Activated T-helper 1 cell treated with anti-CD3 and anti-CD28 coated beads, Interleukin-12 subunit alpha, Interleukin-12 subunit beta, Interleukin-2, Interleukin-4 antibody, amounts not matched to agents 30 ng/mL and 10 ng/mL and 1 ng/mL, durations not matched to agents 14 hours and 24 hours and 36 hours (primary cell): ENCODE measurements at regions not wholly inside any gene's neighbourhood (a gene's known extent, or its start where the extent isn't known, plus 50 kb on each side); places are given as distances from the start of the nearest gene placed in this dataset.
"Not testable (repeated sequence)": the region's sequence is repeated elsewhere in the genome, so short reads cannot be mapped to it uniquely, and the experiment has no call there.

Source experiments
- DNase-seq: peaks from one replicate; pipeline ENCODE4 v3.0.0; 2021; ENCODE audit warnings: low spot score
- H3K27ac Mint-ChIP-seq: one replicate; pipeline ENCODE4 v1.8.0; 2021; ENCODE audit warnings: mild to moderate bottlenecking, mixed read lengths
- H3K27me3 Mint-ChIP-seq: one replicate; pipeline ENCODE4 v1.8.0; 2022; ENCODE audit warnings: mild to moderate bottlenecking, moderate library complexity, mixed read lengths; ENCODE audit not compliant: insufficient read depth
- H3K36me3 Mint-ChIP-seq: one replicate; pipeline ENCODE4 v1.8.0; 2021; ENCODE audit warnings: low read depth, mixed read lengths
- H3K4me1 Mint-ChIP-seq: one replicate; pipeline ENCODE4 v1.8.0; 2021; ENCODE audit warnings: low read depth, mixed read lengths
- H3K4me3 Mint-ChIP-seq: one replicate; pipeline ENCODE4 v1.8.0; 2021; ENCODE audit warnings: mild to moderate bottlenecking, moderate library complexity, mixed read lengths
- H3K9me3 Mint-ChIP-seq: one replicate; pipeline ENCODE4 v1.8.0; 2021; ENCODE audit warnings: mixed read lengths
- intact Hi-C: fragments of 100-400 bp; cut with micrococcal nuclease; formaldehyde crosslinking; loops from one replicate; pipeline ENCODE4 v1.15.1; 2024

DNA sequence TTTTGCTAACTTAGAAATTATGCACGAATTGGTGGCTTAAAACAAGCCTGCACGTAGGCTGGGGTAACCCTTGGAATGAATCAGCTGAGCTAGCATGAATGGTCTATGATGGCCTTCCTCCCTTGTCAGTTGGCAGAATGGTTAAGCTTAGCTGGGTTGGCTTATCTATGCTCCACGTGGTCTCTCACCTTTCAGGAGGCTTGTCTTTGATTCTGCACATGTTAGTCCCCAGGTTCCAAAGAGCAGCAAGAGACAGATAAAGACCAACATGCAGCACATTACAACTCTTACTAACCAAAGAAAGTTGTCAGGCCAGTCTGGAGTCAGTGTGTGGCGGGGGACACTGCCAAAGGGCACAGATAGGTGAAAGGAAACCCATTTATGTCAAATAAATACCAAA, 700.9 kb upstream of the SYT4 start:
- Mint-ChIP-seq H3K4me3 (no peak overlapping the region), H3K27ac (no peak overlapping the region), H3K36me3 (no peaks in the 10 kb centered on the region), H3K4me1 (no peaks in the 10 kb centered on the region), H3K27me3 (no peaks in the 10 kb centered on the region), H3K9me3 (peaks cover 11% of the 10 kb centered on the region)
- no peak for DNase-seq
- intact Hi-C loops: no loop called here

- Mint-ChIP-seq H3K9me3 (peaks cover 26% of the 10 kb centered on the region), H3K4me3 (no peak overlapping the region), H3K27me3 (no peaks in the 10 kb centered on the region), H3K4me1 (no peaks in the 10 kb centered on the region), H3K27ac (no peak overlapping the region), H3K36me3 (no peaks in the 10 kb centered on the region)
- intact Hi-C loops: no loop called here
- DNase-seq: no peak
Observed at GRCh38 chr18:43982582-43982981, 698.1 kb upstream of the SETBP1 start.

DNA sequence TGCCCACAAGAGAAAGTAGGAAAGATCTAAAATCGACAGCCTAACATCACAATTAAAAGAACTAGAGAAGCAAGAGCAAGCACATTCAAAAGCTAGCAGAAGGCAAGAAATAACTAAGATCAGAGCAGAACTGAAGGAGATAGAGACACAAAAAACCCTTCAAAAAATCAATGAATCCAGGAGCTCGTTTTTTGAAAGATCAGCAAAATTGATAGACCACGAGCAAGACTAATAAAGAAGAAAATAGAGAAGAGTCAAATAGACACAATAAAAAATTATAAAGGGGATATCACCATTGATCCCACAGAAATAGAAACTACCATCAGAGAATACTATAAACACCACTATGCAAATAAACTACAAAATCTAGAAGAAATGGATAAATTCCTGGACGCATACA, 693.6 kb upstream of the SETBP1 start:
- intact Hi-C loops, H3K4me1 Mint-ChIP-seq: not testable (repeated sequence)

DNA sequence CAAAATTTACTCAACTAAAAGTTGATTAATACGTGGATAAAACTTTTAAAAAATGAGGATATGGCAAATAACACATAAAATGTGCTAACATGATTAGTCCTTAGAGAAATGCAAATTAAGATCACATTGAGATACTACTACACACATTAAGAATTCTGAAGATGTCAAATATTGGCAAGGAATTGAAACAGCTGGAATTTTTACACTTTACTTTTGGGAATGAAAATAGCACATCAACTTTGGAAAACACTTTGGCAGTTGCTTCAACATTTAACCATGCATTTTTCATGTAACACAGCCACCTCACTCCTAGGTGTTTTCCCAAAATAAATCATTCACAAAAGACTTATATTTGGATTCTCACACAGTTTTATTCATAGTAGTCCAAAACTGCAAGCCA, 687.9 kb upstream of the SETBP1 start:
- intact Hi-C loops: no loop called here
- H3K27me3 Mint-ChIP-seq: no peaks in the 10 kb centered on the region
- H3K27ac Mint-ChIP-seq: no peak overlapping the region
- no peaks in the 10 kb centered on the region for H3K9me3 Mint-ChIP-seq
- H3K36me3 Mint-ChIP-seq: no peaks in the 10 kb centered on the region
- no peak for DNase-seq
- no peaks in the 10 kb centered on the region for H3K4me1 Mint-ChIP-seq
- H3K4me3 Mint-ChIP-seq: no peak overlapping the region

More for the DNA sequence above, 693.6 kb upstream of the SETBP1 start:
- not testable (repeated sequence) for H3K27ac Mint-ChIP-seq, DNase-seq, H3K36me3 Mint-ChIP-seq, H3K4me3 Mint-ChIP-seq, H3K27me3 Mint-ChIP-seq
- H3K9me3 Mint-ChIP-seq: peaks cover 26% of the 10 kb centered on the region

GRCh38 chr18:43994381-43994780, 686.3 kb upstream of the SETBP1 start:
- intact Hi-C loops: no loop called here
- no peaks in the 10 kb centered on the region for H3K4me1 Mint-ChIP-seq
- no peak overlapping the region for H3K27ac Mint-ChIP-seq
- H3K9me3 Mint-ChIP-seq: peaks cover 4% of the 10 kb centered on the region
- H3K4me3 Mint-ChIP-seq: no peak overlapping the region
- no peak for DNase-seq
- H3K27me3 Mint-ChIP-seq: no peaks in the 10 kb centered on the region
- no peaks in the 10 kb centered on the region for H3K36me3 Mint-ChIP-seq

- DNase-seq: no peak
- intact Hi-C loops: no loop called here
- H3K4me1 Mint-ChIP-seq: no peaks in the 10 kb centered on the region
- no peaks in the 10 kb centered on the region for H3K27me3 Mint-ChIP-seq
- no peak overlapping the region for H3K27ac Mint-ChIP-seq
- H3K9me3 Mint-ChIP-seq: peaks cover under 1% of the 10 kb centered on the region
- H3K4me3 Mint-ChIP-seq: no peak overlapping the region
- no peaks in the 10 kb centered on the region for H3K36me3 Mint-ChIP-seq
Observed at GRCh38 chr18:44013871-44014270, 666.8 kb upstream of the SETBP1 start.

DNA sequence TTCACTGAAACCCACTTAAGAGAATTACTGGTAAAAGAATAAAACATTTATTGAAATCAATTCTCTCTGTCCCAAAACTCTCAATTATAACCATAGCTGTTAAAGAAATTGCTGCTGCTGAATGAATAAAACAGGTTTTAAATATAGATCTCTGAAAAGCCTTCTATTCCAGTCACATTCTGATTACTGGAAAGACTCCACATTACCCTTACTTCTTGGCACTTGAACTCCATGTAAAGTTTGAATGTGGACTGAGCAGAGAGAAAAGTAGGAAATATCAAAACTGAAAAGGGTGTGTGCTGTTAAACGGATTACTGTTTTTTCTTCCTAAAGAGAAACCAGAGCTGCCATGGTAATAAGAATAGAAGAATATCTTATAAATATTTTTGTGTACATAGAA, 655.3 kb upstream of the SETBP1 start:
- intact Hi-C loops: no loop called here
- Mint-ChIP-seq H3K27me3 (no peaks in the 10 kb centered on the region), H3K36me3 (no peaks in the 10 kb centered on the region), H3K4me1 (no peaks in the 10 kb centered on the region), H3K27ac (no peak overlapping the region), H3K4me3 (no peak overlapping the region), H3K9me3 (peaks cover 4% of the 10 kb centered on the region)
- no peak for DNase-seq

DNA sequence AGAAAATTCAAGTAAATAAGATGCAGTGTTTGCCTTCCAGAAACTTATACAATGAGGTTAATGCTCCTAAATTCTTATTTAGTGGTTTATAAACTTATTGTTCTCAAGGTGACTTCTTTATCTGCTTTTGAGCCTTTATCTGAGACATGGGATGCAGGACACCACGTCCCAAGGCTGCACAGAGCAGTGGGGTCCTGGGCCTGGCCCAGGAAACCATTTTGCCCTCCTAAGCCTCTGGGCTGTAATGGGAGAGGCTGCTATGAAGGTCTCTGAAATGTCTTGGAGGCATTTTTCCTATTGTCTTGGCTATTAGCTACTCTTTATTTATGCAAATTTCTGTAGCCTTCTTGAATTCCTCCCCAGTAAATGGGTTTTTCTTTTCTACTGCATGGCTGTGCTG, 652.6 kb upstream of the SETBP1 start:
- no peak for DNase-seq
- intact Hi-C loops: no loop called here
- no peak overlapping the region for H3K27ac Mint-ChIP-seq
- H3K4me3 Mint-ChIP-seq: no peak overlapping the region
- no peaks in the 10 kb centered on the region for H3K27me3 Mint-ChIP-seq
- no peaks in the 10 kb centered on the region for H3K36me3 Mint-ChIP-seq
- H3K9me3 Mint-ChIP-seq: peaks cover 9% of the 10 kb centered on the region
- H3K4me1 Mint-ChIP-seq: no peaks in the 10 kb centered on the region

DNA sequence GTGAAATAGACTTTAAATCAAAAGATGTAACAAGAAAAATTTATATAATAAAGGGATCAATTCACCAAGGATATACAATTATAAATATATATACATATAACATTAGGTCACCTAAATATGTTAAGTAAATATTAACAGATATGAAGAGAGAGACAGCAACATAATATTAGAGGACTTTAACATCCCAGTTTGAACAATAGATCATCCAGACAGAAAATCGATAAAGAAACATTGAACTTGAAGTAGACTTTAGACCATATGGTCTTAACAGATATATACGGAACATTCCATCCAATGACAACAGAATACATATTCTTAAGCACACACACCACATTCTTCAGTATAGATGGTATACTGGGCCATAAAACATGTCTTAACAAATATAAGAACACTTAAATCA, 649.6 kb upstream of the SETBP1 start:
- intact Hi-C loops: no loop called here
- no peaks in the 10 kb centered on the region for H3K36me3 Mint-ChIP-seq
- no peak overlapping the region for H3K27ac Mint-ChIP-seq
- H3K9me3 Mint-ChIP-seq: peaks cover 8% of the 10 kb centered on the region
- no peaks in the 10 kb centered on the region for H3K27me3 Mint-ChIP-seq
- no peak overlapping the region for H3K4me3 Mint-ChIP-seq
- no peak for DNase-seq
- no peaks in the 10 kb centered on the region for H3K4me1 Mint-ChIP-seq

- Mint-ChIP-seq H3K27me3 (no peaks in the 10 kb centered on the region), H3K27ac (no peak overlapping the region), H3K36me3 (no peaks in the 10 kb centered on the region), H3K4me3 (no peak overlapping the region), H3K4me1 (no peaks in the 10 kb centered on the region), H3K9me3 (peaks cover 8% of the 10 kb centered on the region)
- intact Hi-C loops: no loop called here
- DNase-seq: no peak
Observed at GRCh38 chr18:44033144-44033701, 647.5 kb upstream of the SETBP1 start.

GRCh38 chr18:44035554-44035953, 645.1 kb upstream of the SETBP1 start:
- H3K9me3 Mint-ChIP-seq: peaks cover 8% of the 10 kb centered on the region
- intact Hi-C loops: no loop called here
- no peak overlapping the region for H3K27ac Mint-ChIP-seq
- no peaks in the 10 kb centered on the region for H3K36me3 Mint-ChIP-seq
- H3K4me3 Mint-ChIP-seq: no peak overlapping the region
- H3K27me3 Mint-ChIP-seq: no peaks in the 10 kb centered on the region
- DNase-seq: no peak
- H3K4me1 Mint-ChIP-seq: no peaks in the 10 kb centered on the region

GRCh38 chr18:44036501-44036900, 644.2 kb upstream of the SETBP1 start:
- no peak overlapping the region for H3K4me3 Mint-ChIP-seq
- no peak for DNase-seq
- no peaks in the 10 kb centered on the region for H3K36me3 Mint-ChIP-seq
- intact Hi-C loops: no loop called here
- no peak overlapping the region for H3K27ac Mint-ChIP-seq
- H3K27me3 Mint-ChIP-seq: no peaks in the 10 kb centered on the region
- no peaks in the 10 kb centered on the region for H3K4me1 Mint-ChIP-seq
- H3K9me3 Mint-ChIP-seq: peaks cover 8% of the 10 kb centered on the region

GRCh38 chr18:44039216-44039615, 641.5 kb upstream of the SETBP1 start:
- Mint-ChIP-seq H3K36me3 (no peaks in the 10 kb centered on the region), H3K4me1 (no peaks in the 10 kb centered on the region), H3K27ac (no peak overlapping the region), H3K4me3 (no peak overlapping the region), H3K27me3 (no peaks in the 10 kb centered on the region), H3K9me3 (no peaks in the 10 kb centered on the region)
- intact Hi-C loops: no loop called here
- DNase-seq: no peak

DNA sequence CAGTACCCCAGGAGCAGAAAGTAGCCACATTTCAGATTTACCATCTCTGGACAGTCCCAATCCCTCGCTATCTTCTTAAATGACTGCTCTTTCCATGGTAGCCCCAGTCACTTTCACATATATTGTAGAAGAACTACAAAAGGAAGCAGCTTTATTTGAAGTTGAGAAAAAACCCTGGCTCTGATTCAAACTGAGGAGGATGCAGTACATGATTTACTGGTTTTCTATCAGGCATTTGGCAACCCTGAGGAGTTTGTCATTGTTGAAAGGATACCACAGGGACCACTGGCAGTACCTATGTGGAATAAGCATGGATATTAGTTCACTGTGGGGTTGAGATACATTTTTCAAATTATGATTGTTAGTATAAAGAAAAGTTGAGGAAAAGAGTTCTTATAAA, 640.9 kb upstream of the SETBP1 start:
- intact Hi-C loops: no loop called here
- H3K27me3 Mint-ChIP-seq: no peaks in the 10 kb centered on the region
- DNase-seq: no peak
- no peak overlapping the region for H3K27ac Mint-ChIP-seq
- H3K4me1 Mint-ChIP-seq: no peaks in the 10 kb centered on the region
- no peaks in the 10 kb centered on the region for H3K36me3 Mint-ChIP-seq
- no peak overlapping the region for H3K4me3 Mint-ChIP-seq
- no peaks in the 10 kb centered on the region for H3K9me3 Mint-ChIP-seq
